ENCODE measurements at regions not wholly inside any gene's neighbourhood (a gene's known extent, or its start where the extent isn't known, plus 50 kb on each side); places are given as distances from the start of the nearest gene placed in this dataset.
"Not testable (repeated sequence)": the region's sequence is repeated elsewhere in the genome, so short reads cannot be mapped to it uniquely, and the experiment has no call there.

DNA sequence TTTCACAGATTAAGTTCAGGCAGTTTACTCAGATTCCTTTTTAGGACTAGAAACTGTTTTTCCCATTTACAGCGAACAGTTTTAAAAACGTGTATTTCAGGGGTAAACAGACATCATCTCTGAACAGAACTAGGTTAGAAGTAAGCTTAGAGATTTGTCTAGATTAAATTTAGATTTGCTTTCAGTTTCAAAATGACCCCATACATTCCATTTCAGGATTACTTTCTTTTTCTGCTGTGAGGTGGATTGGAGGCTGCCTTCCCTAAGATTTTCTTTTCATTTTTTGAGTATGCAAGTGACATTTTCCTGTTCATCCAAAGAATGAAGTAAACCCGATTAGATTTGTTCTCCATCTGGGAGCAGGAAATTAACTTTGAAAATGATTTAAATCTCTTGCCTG lies 747.2 kb downstream of the KHDRBS2 start:
- intact Hi-C loops (cut with DNase I) = no loop called here

DNA sequence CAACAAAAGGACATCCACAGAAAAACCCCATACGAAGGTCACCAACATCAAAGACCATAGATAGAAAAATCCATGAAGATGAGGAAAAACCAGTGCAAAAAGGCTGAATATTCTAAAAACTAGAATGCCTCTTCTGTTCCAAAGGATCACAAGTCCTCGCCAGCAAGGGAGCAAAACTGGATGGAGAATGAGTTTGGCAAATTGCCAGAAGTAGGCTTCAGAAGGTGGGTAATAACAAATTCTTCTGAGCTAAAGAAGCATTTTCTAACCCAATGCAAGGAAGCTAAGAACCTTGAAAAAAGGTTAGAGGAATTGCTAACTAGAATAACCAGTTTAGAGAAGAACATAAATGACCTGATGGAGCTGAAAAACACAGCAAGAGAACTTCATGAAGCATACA lies 753.3 kb downstream of the KHDRBS2 start:
- H3K4me1 ChIP-seq; H3K27me3 ChIP-seq; ATAC-seq; intact Hi-C loops (cut with DNase I); DNase-seq; H3K27ac ChIP-seq; H3K36me3 ChIP-seq; H3K4me3 ChIP-seq: not testable (repeated sequence)
- H3K9me3 ChIP-seq = peaks cover 0 to 67% of the 10 kb centered on the region in 2 donors

More for the DNA sequence above, 747.2 kb downstream of the KHDRBS2 start:
- no peak for ATAC-seq
- Histone ChIP-seq H3K4me1 (no peaks in the 10 kb centered on the region), H3K4me3 (no peak overlapping the region), H3K9me3 (peaks cover 5 to 39% of the 10 kb centered on the region in 2 donors), H3K36me3 (no peaks in the 10 kb centered on the region), H3K27ac (peak overlapping the region in 1 of 2 donors; percentile 2), H3K27me3 (no peaks in the 10 kb centered on the region)
- DNase-seq = no peak
- TF ChIP-seq, protein P1, sequence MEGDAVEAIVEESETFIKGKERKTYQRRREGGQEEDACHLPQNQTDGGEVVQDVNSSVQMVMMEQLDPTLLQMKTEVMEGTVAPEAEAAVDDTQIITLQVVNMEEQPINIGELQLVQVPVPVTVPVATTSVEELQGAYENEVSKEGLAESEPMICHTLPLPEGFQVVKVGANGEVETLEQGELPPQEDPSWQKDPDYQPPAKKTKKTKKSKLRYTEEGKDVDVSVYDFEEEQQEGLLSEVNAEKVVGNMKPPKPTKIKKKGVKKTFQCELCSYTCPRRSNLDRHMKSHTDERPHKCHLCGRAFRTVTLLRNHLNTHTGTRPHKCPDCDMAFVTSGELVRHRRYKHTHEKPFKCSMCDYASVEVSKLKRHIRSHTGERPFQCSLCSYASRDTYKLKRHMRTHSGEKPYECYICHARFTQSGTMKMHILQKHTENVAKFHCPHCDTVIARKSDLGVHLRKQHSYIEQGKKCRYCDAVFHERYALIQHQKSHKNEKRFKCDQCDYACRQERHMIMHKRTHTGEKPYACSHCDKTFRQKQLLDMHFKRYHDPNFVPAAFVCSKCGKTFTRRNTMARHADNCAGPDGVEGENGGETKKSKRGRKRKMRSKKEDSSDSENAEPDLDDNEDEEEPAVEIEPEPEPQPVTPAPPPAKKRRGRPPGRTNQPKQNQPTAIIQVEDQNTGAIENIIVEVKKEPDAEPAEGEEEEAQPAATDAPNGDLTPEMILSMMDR (IDR thresholded peaks at IDR 0.05) = no peak

Measured in left lung (tissue), 4 donors.